ENCODE measurements at regions not wholly inside any gene's neighbourhood (a gene's known extent, or its start where the extent isn't known, plus 50 kb on each side); places are given as distances from the start of the nearest gene placed in this dataset.

DNA sequence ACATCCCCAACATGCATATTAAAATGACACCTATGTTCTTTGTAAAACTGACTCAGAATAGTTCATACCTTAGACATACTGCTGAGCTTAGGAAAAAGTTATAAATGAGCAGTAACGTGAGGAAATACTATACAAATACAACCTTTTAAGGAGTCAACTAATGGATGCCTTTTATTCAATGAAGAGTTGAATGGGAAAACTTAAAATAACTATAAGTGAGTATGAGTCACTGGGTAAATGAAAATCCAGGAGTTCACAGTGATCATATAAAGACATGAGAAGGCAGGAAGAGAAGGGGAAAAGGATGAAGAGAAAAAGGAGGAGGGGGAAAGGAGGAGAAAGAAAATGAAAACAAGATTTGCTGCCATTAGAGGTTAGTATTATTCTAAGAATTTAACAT is 157.8 kb upstream of the PCDH15 start:
- TF ChIP-seq, protein P1, sequence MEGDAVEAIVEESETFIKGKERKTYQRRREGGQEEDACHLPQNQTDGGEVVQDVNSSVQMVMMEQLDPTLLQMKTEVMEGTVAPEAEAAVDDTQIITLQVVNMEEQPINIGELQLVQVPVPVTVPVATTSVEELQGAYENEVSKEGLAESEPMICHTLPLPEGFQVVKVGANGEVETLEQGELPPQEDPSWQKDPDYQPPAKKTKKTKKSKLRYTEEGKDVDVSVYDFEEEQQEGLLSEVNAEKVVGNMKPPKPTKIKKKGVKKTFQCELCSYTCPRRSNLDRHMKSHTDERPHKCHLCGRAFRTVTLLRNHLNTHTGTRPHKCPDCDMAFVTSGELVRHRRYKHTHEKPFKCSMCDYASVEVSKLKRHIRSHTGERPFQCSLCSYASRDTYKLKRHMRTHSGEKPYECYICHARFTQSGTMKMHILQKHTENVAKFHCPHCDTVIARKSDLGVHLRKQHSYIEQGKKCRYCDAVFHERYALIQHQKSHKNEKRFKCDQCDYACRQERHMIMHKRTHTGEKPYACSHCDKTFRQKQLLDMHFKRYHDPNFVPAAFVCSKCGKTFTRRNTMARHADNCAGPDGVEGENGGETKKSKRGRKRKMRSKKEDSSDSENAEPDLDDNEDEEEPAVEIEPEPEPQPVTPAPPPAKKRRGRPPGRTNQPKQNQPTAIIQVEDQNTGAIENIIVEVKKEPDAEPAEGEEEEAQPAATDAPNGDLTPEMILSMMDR (IDR thresholded peaks at IDR 0.05; ENCODE audit: low read depth, low read length, poor library complexity, severe bottlenecking): no peak
- no peak for TF ChIP-seq EZH2phosphoT487 (IDR thresholded peaks at IDR 0.05; ENCODE audit: borderline replicate concordance, low read length)

Data from DOHH2 (cell line).